Caco-2 (cell line): ENCODE measurements at regions not wholly inside any gene's neighbourhood (a gene's known extent, or its start where the extent isn't known, plus 50 kb on each side); places are given as distances from the start of the nearest gene placed in this dataset.

Experiments
- BruUV-seq: library from RNA; stranded (reverse); fragments of 400-500 nt; replicated peaks from 2 replicates; lab custom pipeline; 2021; lab: Mats Ljungman, UMichigan
- CTCF ChIA-PET: fragments of 300-600 bp; sonication (Branson Sonifier 250); formaldehyde crosslinking; loops from one replicate; lab custom pipeline; 2022; ENCODE audit warnings: antibody characterized with exemption; lab: Charles Lee
- POLR2A ChIA-PET: fragments of 300-600 bp; sonication (Branson Sonifier 250); formaldehyde crosslinking; loops from one replicate; lab custom pipeline; 2022; ENCODE audit warnings: antibody characterized with exemption; lab: Charles Lee
- DNase-seq, 2 experiments: peaks; one replicate each; pipeline versions ENCODE4 v3.0.0 to v3.0.0-alpha.2; 2020 to 2022
- H3K27me3 ChIP-seq: replicated peaks from 2 replicates; pipeline ENCODE4 v1.6.0; 2011; ENCODE audit warnings: low read length; ENCODE audit not compliant: control insufficient read depth, insufficient read depth
- H3K36me3 ChIP-seq: 2 replicates; pipeline ENCODE4 v1.5.1; 2011; ENCODE audit warnings: low read length; ENCODE audit not compliant: control insufficient read depth, insufficient read depth
- H3K4me1 ChIP-seq: fragments of 250-450 bp; sonication (Bioruptor Pico); 2 replicates; pipeline ENCODE4 v1.5.1; 2020; ENCODE audit warnings: mild to moderate bottlenecking
- H3K4me3 ChIP-seq: 2 replicates; pipeline ENCODE4 v1.5.1; 2011; ENCODE audit warnings: low read depth, mild to moderate bottlenecking, control low read depth, low read length
- H3K9me3 ChIP-seq: fragments of 250-450 bp; sonication (Bioruptor Pico); 2 replicates; pipeline ENCODE4 v1.5.1; 2020; ENCODE audit warnings: mild to moderate bottlenecking, moderate library complexity
- H3K27ac Mint-ChIP-seq: one replicate; pipeline ENCODE4 v1.8.0; 2022; ENCODE audit warnings: mixed read lengths; ENCODE audit not compliant: unreplicated experiment
- H3K27me3 Mint-ChIP-seq: one replicate; pipeline ENCODE4 v1.8.0; 2022; ENCODE audit warnings: mixed read lengths; ENCODE audit not compliant: insufficient read depth, unreplicated experiment
- H3K36me3 Mint-ChIP-seq: one replicate; pipeline ENCODE4 v1.8.0; 2022; ENCODE audit warnings: mild to moderate bottlenecking, mixed read lengths; ENCODE audit not compliant: insufficient read depth, unreplicated experiment
- H3K4me1 Mint-ChIP-seq: one replicate; pipeline ENCODE4 v1.8.0; 2022; ENCODE audit warnings: low read depth, mixed read lengths; ENCODE audit not compliant: unreplicated experiment
- H3K4me3 Mint-ChIP-seq: one replicate; pipeline ENCODE4 v1.8.0; 2022; ENCODE audit warnings: mild to moderate bottlenecking, moderate library complexity, mixed read lengths; ENCODE audit not compliant: unreplicated experiment
- H3K9me3 Mint-ChIP-seq: one replicate; pipeline ENCODE4 v1.8.0; 2022; ENCODE audit warnings: mixed read lengths; ENCODE audit not compliant: unreplicated experiment
- intact Hi-C: fragments of 100-400 bp; cut with micrococcal nuclease; formaldehyde crosslinking; loops from one replicate; pipeline ENCODE4 v1.10.0; 2022; ENCODE audit not compliant: unreplicated experiment
- TF ChIP-seq, protein P1 (sequence below), 2 experiments: fragments of 200-600 bp in 1 of 2; IDR thresholded peaks; 1 replicate in 1 of 2; 2 replicates in 1 of 2; pipeline versions ENCODE4 v1.5.1 to v1.8.0; 2011 to 2022; ENCODE audit warnings: antibody characterized with exemption in 1 of 2, control low read depth in 1 of 2, inconsistent platforms in 1 of 2, low read depth in 1 of 2, low read length in 1 of 2, mild to moderate bottlenecking in 1 of 2, moderate library complexity in 1 of 2; ENCODE audit not compliant: insufficient read depth in 1 of 2, severe bottlenecking in 1 of 2, unreplicated experiment in 1 of 2

DNA sequence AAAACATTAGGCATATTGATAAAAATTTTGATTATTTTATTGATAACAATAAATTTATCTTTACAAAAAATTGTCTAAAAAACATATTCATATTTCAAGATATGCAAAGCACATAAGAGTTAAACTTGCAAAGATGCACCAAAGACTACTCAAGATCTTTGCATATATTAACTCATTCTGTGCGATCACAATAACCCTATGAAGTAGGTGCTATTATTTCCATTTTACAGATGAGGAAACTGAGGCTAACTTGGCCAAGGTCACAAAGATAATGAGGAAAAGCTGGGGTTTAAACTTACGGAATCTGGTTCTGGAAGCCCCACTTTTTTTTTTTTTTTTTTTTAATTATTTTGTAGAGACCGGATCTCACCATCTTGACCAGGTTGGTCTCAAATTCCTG is 94.4 kb upstream of the SERTAD2 start:
- H3K27me3 Mint-ChIP-seq = no peaks in the 10 kb centered on the region
- Histone ChIP-seq H3K9me3 (no peaks in the 10 kb centered on the region), H3K36me3 (no peaks in the 10 kb centered on the region), H3K4me3 (no peak overlapping the region), H3K27me3 (no peaks in the 10 kb centered on the region), H3K4me1 (0 out of 2 replicates have a peak, but pooled peaks cover 22% of the 10 kb centered on the region)
- CTCF ChIA-PET = no interaction called here
- no peak overlapping the region for H3K4me3 Mint-ChIP-seq
- peaks cover 9% of the 10 kb centered on the region for H3K36me3 Mint-ChIP-seq
- no peaks in the 10 kb centered on the region for H3K9me3 Mint-ChIP-seq
- no TSS peak for BruUV-seq
- intact Hi-C loops = no loop called here
- no peak for DNase-seq
- POLR2A ChIA-PET = interaction anchor here (0.6 to 1.4 kb wide), 3 partner anchors 50 to 571 kb away, joined by 3 to 4 read pairs (median 4); partner anchors contain the start of gene SERTAD2
- H3K27ac Mint-ChIP-seq = no peak overlapping the region
- H3K4me1 Mint-ChIP-seq = peaks cover 7% of the 10 kb centered on the region
- TF ChIP-seq, protein P1, sequence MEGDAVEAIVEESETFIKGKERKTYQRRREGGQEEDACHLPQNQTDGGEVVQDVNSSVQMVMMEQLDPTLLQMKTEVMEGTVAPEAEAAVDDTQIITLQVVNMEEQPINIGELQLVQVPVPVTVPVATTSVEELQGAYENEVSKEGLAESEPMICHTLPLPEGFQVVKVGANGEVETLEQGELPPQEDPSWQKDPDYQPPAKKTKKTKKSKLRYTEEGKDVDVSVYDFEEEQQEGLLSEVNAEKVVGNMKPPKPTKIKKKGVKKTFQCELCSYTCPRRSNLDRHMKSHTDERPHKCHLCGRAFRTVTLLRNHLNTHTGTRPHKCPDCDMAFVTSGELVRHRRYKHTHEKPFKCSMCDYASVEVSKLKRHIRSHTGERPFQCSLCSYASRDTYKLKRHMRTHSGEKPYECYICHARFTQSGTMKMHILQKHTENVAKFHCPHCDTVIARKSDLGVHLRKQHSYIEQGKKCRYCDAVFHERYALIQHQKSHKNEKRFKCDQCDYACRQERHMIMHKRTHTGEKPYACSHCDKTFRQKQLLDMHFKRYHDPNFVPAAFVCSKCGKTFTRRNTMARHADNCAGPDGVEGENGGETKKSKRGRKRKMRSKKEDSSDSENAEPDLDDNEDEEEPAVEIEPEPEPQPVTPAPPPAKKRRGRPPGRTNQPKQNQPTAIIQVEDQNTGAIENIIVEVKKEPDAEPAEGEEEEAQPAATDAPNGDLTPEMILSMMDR (IDR thresholded peaks at IDR 0.05; ENCODE audit: insufficient read depth in 1 of 2, low read depth in 1 of 2, low read length in 1 of 2, severe bottlenecking in 1 of 2, unreplicated experiment in 1 of 2) = no peak

DNA sequence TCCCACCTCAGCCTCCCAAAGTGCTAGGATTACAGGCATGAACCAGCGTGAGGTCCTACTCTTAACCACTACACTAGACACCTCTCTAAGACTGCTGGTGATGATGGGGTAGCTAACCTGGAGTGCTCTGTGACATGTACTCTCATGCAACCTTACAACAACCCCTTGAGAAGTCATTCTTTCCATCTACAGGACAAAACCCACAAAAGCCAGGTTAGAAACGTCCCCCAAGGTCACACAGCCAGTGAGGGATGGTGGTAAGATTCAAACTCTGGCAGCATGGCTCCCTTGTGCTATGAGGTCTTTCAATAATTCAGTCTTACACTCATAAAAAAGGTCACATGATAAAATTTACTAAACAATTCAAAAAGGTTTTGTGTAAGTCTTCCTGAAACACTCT is 94.8 kb upstream of the SERTAD2 start:
- Histone ChIP-seq H3K4me3 (no peak overlapping the region), H3K27me3 (no peaks in the 10 kb centered on the region), H3K36me3 (no peaks in the 10 kb centered on the region), H3K9me3 (no peaks in the 10 kb centered on the region), H3K4me1 (peaks cover 22% of the 10 kb centered on the region; the same call in 1 of the 2 replicates)
- Mint-ChIP-seq H3K4me3 (no peak overlapping the region), H3K36me3 (peaks cover 9% of the 10 kb centered on the region), H3K4me1 (peaks cover 11% of the 10 kb centered on the region), H3K27ac (no peak overlapping the region), H3K9me3 (no peaks in the 10 kb centered on the region), H3K27me3 (no peaks in the 10 kb centered on the region)
- intact Hi-C loops = no loop called here
- DNase-seq = no peak
- ChIA-PET CTCF (no interaction called here), POLR2A (interaction anchor here (0.7 kb wide), 1 partner anchor 571 kb away, joined by 4 read pairs; no protein-coding TSS in a partner anchor)
- TF ChIP-seq, protein P1 (IDR thresholded peaks at IDR 0.05; ENCODE audit: insufficient read depth in 1 of 2, low read depth in 1 of 2, low read length in 1 of 2, severe bottlenecking in 1 of 2, unreplicated experiment in 1 of 2) = no peak
- no TSS peak for BruUV-seq

DNA sequence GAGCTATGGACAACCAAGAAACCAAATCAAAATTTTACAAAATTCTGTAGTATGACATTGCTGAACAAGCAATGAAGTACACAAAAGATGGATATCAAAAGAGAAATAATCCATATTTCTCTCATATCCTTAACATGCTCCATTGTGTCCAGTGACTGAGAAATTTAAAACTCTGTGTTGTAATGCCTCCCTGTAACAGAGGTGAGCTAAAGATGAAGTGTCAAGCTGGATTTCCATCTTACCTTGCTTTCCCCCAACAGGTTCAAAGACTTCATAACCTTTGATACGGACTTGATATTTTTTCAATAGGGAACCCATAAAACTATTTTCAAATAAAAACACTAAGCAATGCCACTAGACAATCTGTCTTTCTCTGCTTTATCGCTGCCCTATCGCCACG is 95.7 kb upstream of the SERTAD2 start:
- H3K27me3 ChIP-seq = no peaks in the 10 kb centered on the region
- peak overlapping the region; percentile 96 for H3K4me3 Mint-ChIP-seq
- intact Hi-C loops = no loop called here
- no TSS peak for BruUV-seq
- H3K4me3 ChIP-seq = peak overlapping the region; percentile 73
- peaks cover 22% of the 10 kb centered on the region; the same call in 1 of the 2 replicates for H3K4me1 ChIP-seq
- H3K27ac Mint-ChIP-seq = peak overlapping the region; percentile 93
- ChIA-PET CTCF (interaction anchor here (0.6 to 3.3 kb wide), 7 partner anchors 20 to 227 kb away, joined by 3 to 31 read pairs (median 6); partner anchors contain the start of gene SERTAD2), POLR2A (interaction anchor here (0.7 to 3.8 kb wide), 4 partner anchors 8 to 225 kb away, joined by 3 to 98 read pairs (median 14); partner anchors contain the start of gene SERTAD2)
- peaks cover 9% of the 10 kb centered on the region for H3K36me3 Mint-ChIP-seq
- peaks cover 16% of the 10 kb centered on the region for H3K4me1 Mint-ChIP-seq
- no peaks in the 10 kb centered on the region for H3K27me3 Mint-ChIP-seq
- DNase-seq = no peak
- H3K36me3 ChIP-seq = no peaks in the 10 kb centered on the region
- no peaks in the 10 kb centered on the region for H3K9me3 Mint-ChIP-seq
- H3K9me3 ChIP-seq = no peaks in the 10 kb centered on the region
- TF ChIP-seq, protein P1 (IDR thresholded peaks at IDR 0.05; ENCODE audit: insufficient read depth in 1 of 2, low read depth in 1 of 2, low read length in 1 of 2, severe bottlenecking in 1 of 2, unreplicated experiment in 1 of 2) = no peak
